Stimulated activated CD4-positive, alpha-beta T cell treated with anti-CD3 and anti-CD28 coated beads, TNF-alpha, amount 100 ng/mL, for 24 hours (primary cell): ENCODE measurements at regions not wholly inside any gene's neighbourhood (a gene's known extent, or its start where the extent isn't known, plus 50 kb on each side); places are given as distances from the start of the nearest gene placed in this dataset.

Experiments
- DNase-seq, 3 experiments: peaks; one replicate each; pipeline ENCODE4 v3.0.0-alpha.2; 2020; ENCODE audit warnings: low read depth in 3 of 3

DNA sequence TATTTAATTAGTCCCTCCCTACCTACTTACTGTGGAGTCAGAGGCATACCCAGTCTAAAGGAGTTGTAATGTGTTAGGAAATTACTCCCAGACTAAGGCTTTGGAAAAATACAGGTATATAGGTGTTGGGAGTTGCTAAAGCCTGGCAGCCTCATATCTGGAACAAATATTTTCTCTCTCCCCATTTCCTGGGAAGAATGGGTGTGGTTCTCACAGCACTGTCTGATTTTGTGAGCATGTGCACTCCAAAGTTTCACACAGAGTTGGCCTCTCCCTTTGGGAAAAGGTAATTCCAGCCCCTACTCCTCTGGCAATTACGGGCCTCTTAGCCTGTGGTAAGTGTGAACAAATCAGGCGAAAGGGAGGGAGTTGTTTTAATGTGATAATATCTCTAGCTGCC is 187.0 kb downstream of the MID1IP1 start:
- DNase-seq, result no peak

GRCh38 chrX:38989076-38989475 is 187.8 kb downstream of the MID1IP1 start:
- DNase-seq, result no peak

DNA sequence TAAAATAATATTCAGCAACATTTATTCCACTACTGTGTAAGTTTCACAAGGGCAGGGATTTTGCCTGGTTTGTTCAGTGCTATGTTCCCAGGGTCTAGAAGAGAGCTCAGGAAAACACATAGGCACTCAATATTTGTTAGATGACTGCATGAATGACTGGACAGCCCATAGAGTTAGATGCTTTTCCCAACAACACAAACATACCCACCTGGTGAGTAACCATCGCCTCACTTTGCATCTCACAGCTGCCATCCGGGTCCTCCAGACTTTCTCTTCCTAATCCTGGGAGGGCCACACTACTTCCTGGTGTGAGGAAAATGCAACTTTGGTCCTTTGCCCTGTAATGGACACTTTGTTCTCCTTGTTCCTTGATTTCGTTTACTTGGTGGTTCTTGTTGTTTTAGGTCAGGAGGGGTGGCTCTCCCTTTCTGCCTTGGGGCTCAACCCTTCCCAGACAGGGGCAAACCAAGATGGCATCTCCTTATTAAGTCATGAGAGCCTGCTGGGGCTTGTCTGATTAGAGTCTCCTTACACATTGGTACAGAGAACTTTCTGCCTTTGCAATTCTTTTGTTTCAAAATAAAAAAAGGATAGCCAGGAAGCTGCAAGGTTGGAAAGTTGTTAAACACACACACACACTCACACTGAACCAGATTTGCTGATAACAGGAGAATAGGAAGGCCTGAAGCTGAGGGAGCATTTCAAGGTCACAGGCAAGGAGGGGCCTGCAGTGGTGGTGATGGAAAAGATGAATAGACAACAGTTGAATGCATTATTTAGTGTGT is 190.6 kb downstream of the MID1IP1 start:
- no peak for DNase-seq

- no peak for DNase-seq
Measured at GRCh38 chrX:38992441-38993096, 191.3 kb downstream of the MID1IP1 start.

- no peak for DNase-seq
Measured at GRCh38 chrX:38993500-38993899, 192.2 kb downstream of the MID1IP1 start.

GRCh38 chrX:38999099-38999498 is 197.8 kb downstream of the MID1IP1 start:
- DNase-seq, result no peak

GRCh38 chrX:38999967-39000745 is 198.9 kb downstream of the MID1IP1 start:
- no peak for DNase-seq

- DNase-seq, result no peak
Measured at GRCh38 chrX:39000802-39001201, 199.5 kb downstream of the MID1IP1 start.

DNA sequence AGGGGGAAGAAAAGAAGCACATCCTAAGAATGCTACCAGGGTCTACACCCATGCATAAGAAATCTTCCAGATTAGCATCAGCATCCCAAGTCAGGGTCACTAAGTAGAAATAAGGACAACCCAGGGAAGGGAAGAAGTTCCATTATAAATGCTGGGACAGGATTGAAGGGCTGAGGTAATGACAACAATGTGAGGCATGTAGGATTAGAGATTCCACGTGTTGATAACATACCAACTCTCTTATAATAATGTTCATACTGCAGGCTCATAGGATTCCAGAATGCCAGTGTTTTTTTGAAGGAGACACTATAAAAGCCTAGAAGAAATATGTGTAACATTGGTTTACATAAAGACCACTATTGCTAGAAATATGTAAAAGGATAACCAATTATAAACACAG is 201.2 kb downstream of the MID1IP1 start:
- DNase-seq, result no peak

- DNase-seq, result no peak
Measured at GRCh38 chrX:39008549-39008948, 207.3 kb downstream of the MID1IP1 start.

DNA sequence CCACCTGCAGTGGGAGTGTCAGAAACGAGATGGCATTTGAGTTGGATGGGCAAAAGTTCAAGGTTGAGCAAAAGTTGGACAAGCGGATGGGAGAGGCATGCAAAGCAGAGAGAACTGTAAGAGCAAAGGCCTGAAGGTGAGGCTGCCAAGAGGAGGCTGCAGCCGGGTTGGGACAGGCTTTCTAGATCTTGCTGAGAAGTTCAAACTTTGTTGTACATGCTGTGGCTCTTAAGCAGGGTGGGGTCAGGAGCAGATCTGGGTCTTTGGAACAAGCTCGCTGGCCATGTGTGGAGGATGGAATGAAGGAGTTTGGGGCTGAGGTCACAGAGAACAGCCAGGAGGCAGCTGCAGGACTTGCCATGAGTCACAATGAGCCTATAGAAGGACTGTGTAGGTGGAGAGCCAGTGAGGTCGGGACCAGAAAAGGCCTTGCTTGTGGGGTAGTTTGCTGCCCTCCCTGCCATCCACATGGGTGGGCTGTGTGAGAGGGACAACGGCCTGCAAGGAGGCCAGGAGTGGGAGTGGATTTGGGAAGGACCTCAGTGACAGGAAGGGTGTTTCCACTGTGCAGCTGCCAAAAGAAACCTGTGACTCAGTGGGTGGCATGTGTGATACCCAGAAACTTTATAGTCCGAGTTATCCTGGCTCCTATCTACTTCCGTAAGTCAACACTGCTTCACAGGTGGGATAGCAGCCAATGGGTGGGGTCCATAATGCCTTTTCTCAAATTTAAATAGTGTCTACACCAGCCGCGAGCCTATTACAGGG is 210.4 kb downstream of the MID1IP1 start:
- DNase-seq, result no peak

DNA sequence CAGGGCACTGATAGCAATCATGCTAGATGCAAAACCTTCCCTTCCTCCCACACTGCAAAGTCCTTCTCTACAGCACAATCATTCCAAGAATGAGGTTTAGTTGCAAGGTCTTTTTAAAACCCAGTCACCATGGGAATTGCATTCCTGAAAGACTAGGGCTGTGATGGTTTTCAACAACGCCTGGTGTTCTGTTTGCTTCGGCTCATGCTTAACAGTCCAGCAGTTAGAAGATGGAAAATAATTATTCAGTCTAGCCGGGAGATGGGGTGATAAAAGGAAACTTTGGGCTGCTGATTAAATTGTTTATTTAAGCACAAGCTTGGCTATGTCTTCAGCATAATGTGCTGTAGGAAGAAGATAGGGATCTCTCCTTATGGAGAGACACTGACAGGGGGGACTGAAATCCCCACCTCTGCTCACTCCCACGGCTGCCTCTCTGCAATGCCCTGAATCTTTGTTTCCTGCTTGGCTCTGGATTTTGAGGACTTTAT is 211.4 kb downstream of the MID1IP1 start:
- DNase-seq, result no peak

DNA sequence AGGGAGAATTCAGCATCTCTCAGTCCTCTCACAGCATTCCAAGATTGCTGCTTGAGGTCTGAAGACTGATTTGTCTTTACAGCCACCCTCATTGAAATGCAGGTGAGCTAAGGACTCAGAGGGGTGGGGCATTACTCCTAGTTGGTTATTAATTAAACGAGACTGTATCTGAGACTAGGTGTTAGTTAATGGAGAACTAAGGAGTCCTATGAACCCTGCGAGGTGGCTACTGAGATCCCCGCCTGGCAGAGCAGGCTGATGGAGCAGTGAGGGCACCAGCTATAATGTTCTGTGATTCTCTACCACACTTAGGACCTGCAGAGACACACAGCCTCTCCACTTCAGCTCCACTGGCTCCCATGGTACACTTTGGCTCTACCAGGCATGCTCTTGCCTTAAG is 215.3 kb downstream of the MID1IP1 start:
- no peak for DNase-seq

GRCh38 chrX:39017077-39017476 is 215.8 kb downstream of the MID1IP1 start:
- DNase-seq, result no peak

DNA sequence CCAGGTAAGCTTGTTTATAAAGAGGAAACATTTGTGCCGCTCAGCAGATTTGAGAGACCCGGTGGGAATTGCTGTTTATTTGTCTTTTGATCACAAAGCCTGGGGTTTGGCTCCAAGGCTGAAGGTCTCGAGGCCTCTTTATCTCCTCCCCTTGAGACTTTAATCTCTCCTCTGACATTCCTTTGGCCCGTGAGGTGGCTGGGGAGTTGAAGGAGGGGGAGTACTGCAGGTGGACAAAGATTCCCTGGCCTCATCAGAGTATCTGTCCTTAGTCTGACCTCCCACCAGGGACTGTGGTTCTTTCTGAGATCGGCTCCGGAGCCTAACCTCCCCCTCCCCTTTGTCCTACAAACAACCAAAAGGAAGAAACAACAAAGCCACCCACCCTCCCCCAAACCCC is 216.5 kb downstream of the MID1IP1 start:
- no peak for DNase-seq

DNA sequence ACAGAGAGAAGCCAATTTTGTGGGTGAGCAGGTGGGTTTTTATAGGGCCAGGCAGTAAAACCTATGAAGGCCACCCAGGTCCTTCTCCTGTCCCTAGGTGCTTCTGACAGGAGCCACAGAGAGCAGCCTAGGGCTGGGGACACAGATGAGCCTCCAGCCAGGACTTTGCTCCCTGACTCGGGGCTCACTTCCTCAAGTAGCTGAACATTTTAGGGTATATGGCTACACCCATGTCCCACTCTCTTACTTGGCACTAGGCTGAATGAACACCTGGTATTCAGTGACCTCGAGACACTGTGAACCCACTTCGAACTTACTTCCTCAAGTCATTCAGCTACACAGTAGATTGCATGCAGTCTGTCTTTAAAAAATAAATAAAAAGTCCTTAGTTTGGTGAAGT is 217.3 kb downstream of the MID1IP1 start:
- no peak for DNase-seq

DNA sequence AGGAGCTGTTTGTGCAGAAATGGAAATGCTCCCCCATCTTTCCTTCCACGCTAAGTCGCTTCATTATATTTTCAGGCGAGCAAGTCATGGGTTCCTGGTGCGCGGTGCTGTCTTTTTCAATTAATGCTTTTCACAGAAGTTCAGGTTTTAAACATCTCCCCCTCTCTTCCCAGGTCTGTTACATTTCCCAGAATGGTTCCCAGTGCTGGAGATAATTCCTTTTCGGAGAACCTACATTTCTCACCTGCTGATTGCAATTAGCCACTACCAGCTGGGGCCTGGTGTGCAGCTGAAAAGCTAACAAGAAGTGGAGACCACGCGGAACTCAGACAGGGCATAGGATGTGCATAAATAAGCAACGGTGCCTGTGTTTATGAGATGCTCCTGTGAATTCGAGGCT is 217.8 kb downstream of the MID1IP1 start:
- no peak for DNase-seq

DNA sequence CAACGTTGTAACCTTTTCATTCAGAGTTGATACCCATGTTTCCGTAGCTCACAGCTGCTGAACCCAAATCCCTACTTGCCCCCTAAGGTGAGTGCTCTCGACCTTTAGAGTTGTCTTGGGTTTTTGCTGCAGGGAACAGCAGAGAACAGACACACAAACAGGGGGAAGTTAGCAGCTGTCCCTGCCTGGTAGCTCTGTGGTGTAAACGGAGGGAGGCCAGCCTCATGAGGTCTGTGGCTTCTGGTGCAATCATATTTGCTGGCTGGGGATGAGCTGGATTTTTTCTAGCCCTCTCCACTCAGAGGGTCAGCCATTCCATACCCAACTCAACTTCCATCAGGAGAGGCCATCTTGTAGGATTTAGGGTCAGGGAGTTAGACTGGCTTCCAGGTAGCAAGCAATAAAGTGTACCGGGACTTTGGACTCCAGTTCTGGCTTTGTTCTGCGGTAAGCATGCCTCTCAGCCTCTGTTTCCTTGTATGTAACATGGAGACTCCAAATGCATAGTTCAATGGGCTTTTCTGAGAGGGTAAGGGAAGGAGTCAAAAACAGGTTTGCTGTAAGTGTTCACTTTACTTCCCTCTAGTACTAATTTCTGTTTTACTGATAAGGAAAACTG is 218.9 kb downstream of the MID1IP1 start:
- no peak for DNase-seq

- no peak for DNase-seq
Measured at GRCh38 chrX:39022106-39022505, 220.8 kb downstream of the MID1IP1 start.

DNA sequence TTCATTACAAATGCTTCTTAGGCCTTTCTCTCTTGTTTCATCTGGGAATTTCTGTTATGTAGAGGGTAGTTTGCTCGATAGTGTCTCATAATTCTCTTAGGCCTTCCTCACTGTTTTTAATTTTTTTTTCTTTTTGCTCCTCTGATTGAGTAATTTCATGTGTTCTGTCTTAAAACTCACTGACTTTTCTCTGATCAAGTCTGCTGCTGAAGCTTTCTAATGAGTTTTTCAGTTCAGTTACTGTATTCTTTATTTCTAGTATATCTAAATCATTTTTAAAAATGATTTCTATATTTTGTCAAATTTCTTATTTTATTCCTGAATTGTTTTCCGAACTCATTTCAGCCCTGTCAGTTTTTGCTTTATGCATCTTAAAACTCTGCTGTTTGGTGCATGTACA is 228.0 kb downstream of the MID1IP1 start:
- no peak for DNase-seq

- DNase-seq, result no peak
Measured at GRCh38 chrX:39030636-39031035, 229.4 kb downstream of the MID1IP1 start.
